Loucy (cell line): ENCODE measurements at regions not wholly inside any gene's neighbourhood (a gene's known extent, or its start where the extent isn't known, plus 50 kb on each side); places are given as distances from the start of the nearest gene placed in this dataset.

Experiments used
- H2AFZ ChIP-seq: fragments of 200-600 bp; sonication (generic); 2 replicates; pipeline ENCODE4 v1.6.0; 2016; ENCODE audit warnings: antibody characterized with exemption, mild to moderate bottlenecking, low read length, moderate library complexity
- H3F3A ChIP-seq: fragments of 200-600 bp; 2 replicates; pipeline ENCODE4 v1.6.0; 2016; ENCODE audit warnings: antibody characterized with exemption, low read depth, mild to moderate bottlenecking
- H3K27me3 ChIP-seq: fragments of 200-600 bp; sonication (generic); 2 replicates; pipeline ENCODE4 v1.6.1; 2014; ENCODE audit warnings: low read length, mild to moderate bottlenecking; ENCODE audit not compliant: insufficient read depth, poor library complexity, severe bottlenecking
- H3K36me3 ChIP-seq: fragments of 200-600 bp; sonication (generic); 2 replicates; pipeline ENCODE4 v1.6.1; 2016; ENCODE audit warnings: low read length; ENCODE audit not compliant: insufficient read depth
- H3K4me1 ChIP-seq: fragments of 200-600 bp; sonication (generic); 2 replicates; pipeline ENCODE4 v1.5.1; 2014; ENCODE audit warnings: low read length, mild to moderate bottlenecking; ENCODE audit not compliant: insufficient read depth, poor library complexity, severe bottlenecking
- H3K4me2 ChIP-seq: fragments of 200-600 bp; sonication (generic); 2 replicates; pipeline ENCODE4 v1.6.0; 2014; ENCODE audit warnings: antibody characterized with exemption, low read length, low read depth, mild to moderate bottlenecking; ENCODE audit not compliant: poor library complexity, severe bottlenecking
- H3K4me3 ChIP-seq: fragments of 200-600 bp; sonication (generic); 2 replicates; pipeline ENCODE4 v1.5.1; 2014; ENCODE audit warnings: low read length, mild to moderate bottlenecking, mixed read lengths; ENCODE audit not compliant: poor library complexity, severe bottlenecking
- H3K79me2 ChIP-seq: fragments of 200-600 bp; sonication (generic); 2 replicates; pipeline ENCODE4 v1.6.1; 2014; ENCODE audit warnings: low read length; ENCODE audit not compliant: insufficient read depth
- H3K9ac ChIP-seq: fragments of 200-600 bp; sonication (generic); 2 replicates; pipeline ENCODE4 v1.6.0; 2014; ENCODE audit warnings: mild to moderate bottlenecking, low read depth, low read length, moderate library complexity; ENCODE audit not compliant: poor library complexity, severe bottlenecking
- H3K9me2 ChIP-seq: fragments of 200-600 bp; sonication (generic); replicated peaks from 2 replicates; pipeline ENCODE4 v1.6.1; 2016; ENCODE audit warnings: low read depth, low read length, mixed read lengths
- H3K9me3 ChIP-seq: fragments of 200-600 bp; sonication (generic); 2 replicates; pipeline ENCODE4 v1.6.1; 2014; ENCODE audit warnings: mild to moderate bottlenecking, antibody characterized with exemption, low read length, low read depth; ENCODE audit not compliant: insufficient read depth
- H4K20me1 ChIP-seq: fragments of 200-600 bp; sonication (generic); 2 replicates; pipeline ENCODE4 v1.6.0; 2014; ENCODE audit warnings: antibody characterized with exemption, low read length, mild to moderate bottlenecking; ENCODE audit not compliant: insufficient read depth, poor library complexity, severe bottlenecking
- CTCF ChIP-seq: fragments of 200-600 bp; sonication (generic); conservative IDR thresholded peaks from 2 replicates; pipeline ENCODE4 v1.5.1; 2014; ENCODE audit warnings: mild to moderate bottlenecking, antibody characterized with exemption, low read length
- EZH2phosphoT487 ChIP-seq: fragments of 200-600 bp; IDR thresholded peaks from 2 replicates; pipeline ENCODE4 v1.6.1; 2018; ENCODE audit warnings: antibody characterized with exemption, mild to moderate bottlenecking, moderate library complexity, borderline replicate concordance

DNA sequence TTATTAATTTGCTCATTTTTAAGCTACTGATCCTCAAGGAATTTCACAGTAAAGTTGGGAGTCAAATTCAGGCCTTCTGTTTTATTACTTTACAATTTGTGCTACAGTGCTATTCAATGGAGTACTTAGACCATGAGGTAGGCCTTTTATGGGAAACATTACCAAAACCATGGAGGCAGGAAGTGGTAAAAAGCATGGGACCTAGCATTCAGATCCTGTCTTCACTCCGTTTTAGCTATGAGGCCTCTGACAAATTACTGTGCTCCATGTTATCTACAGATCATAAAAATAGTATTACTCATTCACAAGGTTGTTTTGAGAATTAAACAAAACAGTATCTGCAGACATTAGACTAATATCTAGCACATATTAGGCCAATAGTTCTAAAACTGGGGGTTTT lies 140.6 kb upstream of the SLITRK3 start:
- no peak overlapping the region for H3K9ac ChIP-seq

More for the DNA sequence above, 140.6 kb upstream of the SLITRK3 start:
- Histone ChIP-seq H3K4me3 (no peak overlapping the region), H2AFZ (no peak overlapping the region), H3K79me2 (no peaks in the 10 kb centered on the region), H3K9me2 (no peaks in the 10 kb centered on the region), H3K9me3 (no peaks in the 10 kb centered on the region), H3K4me1 (no peaks in the 10 kb centered on the region), H3K36me3 (no peaks in the 10 kb centered on the region), H3K4me2 (no peak overlapping the region), H4K20me1 (no peaks in the 10 kb centered on the region), H3K27me3 (no peaks in the 10 kb centered on the region), H3F3A (no peaks in the 10 kb centered on the region)
- no peak for TF ChIP-seq EZH2phosphoT487
- TF ChIP-seq CTCF, result no peak
